Loucy (cell line): ENCODE measurements at regions not wholly inside any gene's neighbourhood (a gene's known extent, or its start where the extent isn't known, plus 50 kb on each side); places are given as distances from the start of the nearest gene placed in this dataset.

ENCODE experiments used
- CTCF ChIP-seq: fragments of 200-600 bp; sonication (generic); conservative IDR thresholded peaks from 2 replicates; pipeline ENCODE4 v1.5.1; 2014; ENCODE audit warnings: mild to moderate bottlenecking, antibody characterized with exemption, low read length
- EZH2phosphoT487 ChIP-seq: fragments of 200-600 bp; IDR thresholded peaks from 2 replicates; pipeline ENCODE4 v1.6.1; 2018; ENCODE audit warnings: antibody characterized with exemption, mild to moderate bottlenecking, moderate library complexity, borderline replicate concordance

GRCh38 chr2:239568601-239569000 lies 167.8 kb upstream of the HDAC4 start:
- TF ChIP-seq CTCF: no peak
- no peak for TF ChIP-seq EZH2phosphoT487
